A673 (cell line): ENCODE measurements at regions not wholly inside any gene's neighbourhood (a gene's known extent, or its start where the extent isn't known, plus 50 kb on each side); places are given as distances from the start of the nearest gene placed in this dataset.

Experiments used
- EZH2 ChIP-seq: fragments of 200-600 bp; sonication (generic); IDR thresholded peaks from 2 replicates; pipeline ENCODE4 v1.6.1; 2017; ENCODE audit warnings: borderline replicate concordance, low read depth, mild to moderate bottlenecking, mixed read lengths, antibody characterized with exemption, low read length; ENCODE audit not compliant: poor library complexity, severe bottlenecking
- TF ChIP-seq, protein P1 (sequence below): fragments of 300-800, 200-600 bp; sonication (generic); conservative IDR thresholded peaks from 2 replicates; pipeline ENCODE4 v1.5.1; 2017; ENCODE audit warnings: low read depth, mild to moderate bottlenecking, antibody characterized with exemption, low read length, moderate library complexity, mixed read lengths

DNA sequence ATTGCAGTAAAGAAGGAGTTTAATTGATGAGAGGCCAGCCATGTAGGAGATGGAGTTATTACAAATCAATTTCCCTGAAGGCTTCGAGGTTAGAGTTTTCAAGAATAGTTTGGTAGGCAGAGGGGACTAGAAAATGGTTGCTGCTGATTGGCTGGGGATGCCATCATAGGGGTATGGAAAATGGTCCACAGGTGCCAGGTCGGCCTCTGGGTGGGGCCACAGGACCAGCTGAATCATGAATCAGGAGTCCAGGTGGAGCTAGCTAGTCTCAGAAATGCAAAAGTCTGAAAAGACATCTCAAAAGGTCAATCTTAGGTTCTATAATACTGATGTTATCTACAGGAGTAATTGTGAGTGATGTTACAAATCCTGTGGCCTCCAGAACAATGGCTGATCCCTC, 714.0 kb upstream of the GHITM start:
- TF ChIP-seq, protein P1, sequence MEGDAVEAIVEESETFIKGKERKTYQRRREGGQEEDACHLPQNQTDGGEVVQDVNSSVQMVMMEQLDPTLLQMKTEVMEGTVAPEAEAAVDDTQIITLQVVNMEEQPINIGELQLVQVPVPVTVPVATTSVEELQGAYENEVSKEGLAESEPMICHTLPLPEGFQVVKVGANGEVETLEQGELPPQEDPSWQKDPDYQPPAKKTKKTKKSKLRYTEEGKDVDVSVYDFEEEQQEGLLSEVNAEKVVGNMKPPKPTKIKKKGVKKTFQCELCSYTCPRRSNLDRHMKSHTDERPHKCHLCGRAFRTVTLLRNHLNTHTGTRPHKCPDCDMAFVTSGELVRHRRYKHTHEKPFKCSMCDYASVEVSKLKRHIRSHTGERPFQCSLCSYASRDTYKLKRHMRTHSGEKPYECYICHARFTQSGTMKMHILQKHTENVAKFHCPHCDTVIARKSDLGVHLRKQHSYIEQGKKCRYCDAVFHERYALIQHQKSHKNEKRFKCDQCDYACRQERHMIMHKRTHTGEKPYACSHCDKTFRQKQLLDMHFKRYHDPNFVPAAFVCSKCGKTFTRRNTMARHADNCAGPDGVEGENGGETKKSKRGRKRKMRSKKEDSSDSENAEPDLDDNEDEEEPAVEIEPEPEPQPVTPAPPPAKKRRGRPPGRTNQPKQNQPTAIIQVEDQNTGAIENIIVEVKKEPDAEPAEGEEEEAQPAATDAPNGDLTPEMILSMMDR, result no peak
- no peak for TF ChIP-seq EZH2
